Gastroesophageal sphincter (tissue), 4 donors: ENCODE measurements at regions not wholly inside any gene's neighbourhood (a gene's known extent, or its start where the extent isn't known, plus 50 kb on each side); places are given as distances from the start of the nearest gene placed in this dataset.

Experiments
- ATAC-seq: fragments of 150-250 bp; one replicate; pipeline ENCODE4 v1.9.1; 2016; ENCODE audit warnings: mild to moderate bottlenecking, moderate library complexity
- H3K27ac ChIP-seq, 4 donors: fragments of 200-600 bp; sonication (generic) in 3 of 4; 1 replicate in 3 of 4; 2 replicates in 1 of 4; pipeline ENCODE4 v1.5.1; 2016 to 2019
- H3K27me3 ChIP-seq: fragments of 200-600 bp; sonication (generic); one replicate; pipeline ENCODE4 v1.5.1; 2019
- H3K36me3 ChIP-seq, 2 donors: fragments of 200-600 bp; sonication (generic); one replicate each; pipeline ENCODE4 v1.5.1; 2019; ENCODE audit warnings: control low read depth in 1 of 2
- H3K4me1 ChIP-seq, 3 donors: fragments of 200-600 bp; sonication (generic); 1 replicate in 2 of 3; 2 replicates in 1 of 3; pipeline ENCODE4 v1.5.1; 2016 to 2019; ENCODE audit warnings: control low read depth in 2 of 3
- H3K4me3 ChIP-seq, 2 donors: fragments of 200-600 bp; sonication (generic); one replicate each; pipeline ENCODE4 v1.5.1; 2019; ENCODE audit warnings: mild to moderate bottlenecking in 1 of 2, moderate library complexity in 1 of 2
- H3K9me3 ChIP-seq, 3 donors: fragments of 200-600 bp; sonication (generic); one replicate each; pipeline ENCODE4 v1.5.1; 2017 to 2019; ENCODE audit warnings: control low read depth in 2 of 3
- EP300 ChIP-seq: sonication (generic); formaldehyde crosslinking; IDR thresholded peaks from one replicate; pipeline ENCODE4 v1.6.1; 2017; ENCODE audit warnings: antibody characterized with exemption, mild to moderate bottlenecking
- POLR2A ChIP-seq, 2 donors: fragments of 450-650 bp; IDR thresholded peaks; one replicate each; pipeline ENCODE4 v1.6.1; 2017; ENCODE audit warnings: antibody characterized with exemption in 2 of 2, mild to moderate bottlenecking in 2 of 2, moderate library complexity in 1 of 2
- POLR2AphosphoS5 ChIP-seq: sonication (generic); formaldehyde crosslinking; IDR thresholded peaks from one replicate; pipeline ENCODE4 v1.6.1; 2017; ENCODE audit warnings: antibody characterized with exemption
- WGBS, 2 donors: methylation state at CpG; one replicate each; pipeline ENCODE4 v1.1.5; 2018; ENCODE audit warnings: low coverage in 1 of 2; 5-methylcytosine and 5-hydroxymethylcytosine counted together
- TF ChIP-seq, protein P1 (sequence below), 4 experiments: fragments of 200-600 bp in 2 of 4; fragments of 450-650 bp in 2 of 4; sonication (generic) in 1 of 4; IDR thresholded peaks; one replicate each; pipeline ENCODE4 v1.5.1; 2017 to 2019; ENCODE audit warnings: antibody characterized with exemption in 4 of 4, mild to moderate bottlenecking in 2 of 4, moderate library complexity in 2 of 4

DNA sequence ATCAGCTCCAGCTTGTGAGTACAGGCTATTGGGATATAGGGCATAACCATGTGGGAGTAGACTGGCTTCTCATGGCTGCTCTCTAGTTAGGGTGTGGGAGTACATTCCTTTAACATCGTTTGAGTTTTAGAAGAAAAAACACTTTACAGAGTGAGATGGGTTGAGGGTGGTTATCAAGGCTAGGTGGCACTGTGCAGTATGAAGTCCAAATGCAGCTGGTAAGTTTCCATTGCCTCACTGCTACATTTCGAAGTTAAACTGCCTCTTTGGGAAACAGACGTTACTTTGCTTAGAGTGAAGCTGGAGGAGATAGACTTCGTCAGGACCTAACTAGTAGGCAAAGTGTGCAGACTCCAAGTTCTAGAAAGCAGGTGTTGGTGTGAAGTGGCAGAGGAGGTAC lies 192.4 kb downstream of the SQOR start:
- H3K27ac ChIP-seq = no peak overlapping the region
- H3K27me3 ChIP-seq = no peaks in the 10 kb centered on the region
- no peaks in the 10 kb centered on the region for H3K9me3 ChIP-seq
- TF ChIP-seq POLR2AphosphoS5 (no peak), EP300 (no peak), POLR2A (IDR thresholded peaks at IDR 0.05) (no peak)
- TF ChIP-seq, protein P1, sequence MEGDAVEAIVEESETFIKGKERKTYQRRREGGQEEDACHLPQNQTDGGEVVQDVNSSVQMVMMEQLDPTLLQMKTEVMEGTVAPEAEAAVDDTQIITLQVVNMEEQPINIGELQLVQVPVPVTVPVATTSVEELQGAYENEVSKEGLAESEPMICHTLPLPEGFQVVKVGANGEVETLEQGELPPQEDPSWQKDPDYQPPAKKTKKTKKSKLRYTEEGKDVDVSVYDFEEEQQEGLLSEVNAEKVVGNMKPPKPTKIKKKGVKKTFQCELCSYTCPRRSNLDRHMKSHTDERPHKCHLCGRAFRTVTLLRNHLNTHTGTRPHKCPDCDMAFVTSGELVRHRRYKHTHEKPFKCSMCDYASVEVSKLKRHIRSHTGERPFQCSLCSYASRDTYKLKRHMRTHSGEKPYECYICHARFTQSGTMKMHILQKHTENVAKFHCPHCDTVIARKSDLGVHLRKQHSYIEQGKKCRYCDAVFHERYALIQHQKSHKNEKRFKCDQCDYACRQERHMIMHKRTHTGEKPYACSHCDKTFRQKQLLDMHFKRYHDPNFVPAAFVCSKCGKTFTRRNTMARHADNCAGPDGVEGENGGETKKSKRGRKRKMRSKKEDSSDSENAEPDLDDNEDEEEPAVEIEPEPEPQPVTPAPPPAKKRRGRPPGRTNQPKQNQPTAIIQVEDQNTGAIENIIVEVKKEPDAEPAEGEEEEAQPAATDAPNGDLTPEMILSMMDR (IDR thresholded peaks at IDR 0.05) = no peak
- no peak for ATAC-seq
- no peaks in the 10 kb centered on the region for H3K36me3 ChIP-seq
- WGBS, 2 donors = 49 to 71% methylated on average over 4 of the region's 4 CpGs
- H3K4me1 ChIP-seq = no peaks in the 10 kb centered on the region
- no peak overlapping the region for H3K4me3 ChIP-seq

DNA sequence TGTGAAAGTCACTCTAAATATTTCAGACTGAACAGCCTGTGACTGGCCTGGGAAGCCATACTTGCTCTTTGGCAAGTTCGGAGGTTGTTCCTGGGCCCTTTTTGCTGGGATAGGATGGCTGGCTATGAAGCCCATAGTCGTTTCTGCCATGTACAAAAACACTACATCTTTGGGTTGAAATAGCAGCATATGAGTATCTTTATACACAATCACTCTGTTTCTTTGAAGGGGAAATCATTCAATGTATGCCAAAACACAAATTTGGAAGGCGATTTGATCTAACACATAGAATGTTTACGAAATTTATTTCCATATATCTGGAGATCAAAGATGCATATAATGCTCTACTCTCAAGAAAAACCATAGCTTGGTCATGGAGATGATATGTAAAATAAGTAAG lies 192.9 kb downstream of the SQOR start:
- no peak for ATAC-seq
- no peaks in the 10 kb centered on the region for H3K9me3 ChIP-seq
- no peaks in the 10 kb centered on the region for H3K4me1 ChIP-seq
- no peaks in the 10 kb centered on the region for H3K36me3 ChIP-seq
- no peak overlapping the region for H3K27ac ChIP-seq
- 56 to 71% methylated on average over 3 to 4 of the region's 4 CpGs for WGBS, 2 donors
- TF ChIP-seq EP300 = no peak
- TF ChIP-seq POLR2A (IDR thresholded peaks at IDR 0.05) = no peak
- TF ChIP-seq, protein P1 (IDR thresholded peaks at IDR 0.05) = no peak
- TF ChIP-seq POLR2AphosphoS5 = no peak
- H3K27me3 ChIP-seq = no peaks in the 10 kb centered on the region
- no peak overlapping the region for H3K4me3 ChIP-seq

DNA sequence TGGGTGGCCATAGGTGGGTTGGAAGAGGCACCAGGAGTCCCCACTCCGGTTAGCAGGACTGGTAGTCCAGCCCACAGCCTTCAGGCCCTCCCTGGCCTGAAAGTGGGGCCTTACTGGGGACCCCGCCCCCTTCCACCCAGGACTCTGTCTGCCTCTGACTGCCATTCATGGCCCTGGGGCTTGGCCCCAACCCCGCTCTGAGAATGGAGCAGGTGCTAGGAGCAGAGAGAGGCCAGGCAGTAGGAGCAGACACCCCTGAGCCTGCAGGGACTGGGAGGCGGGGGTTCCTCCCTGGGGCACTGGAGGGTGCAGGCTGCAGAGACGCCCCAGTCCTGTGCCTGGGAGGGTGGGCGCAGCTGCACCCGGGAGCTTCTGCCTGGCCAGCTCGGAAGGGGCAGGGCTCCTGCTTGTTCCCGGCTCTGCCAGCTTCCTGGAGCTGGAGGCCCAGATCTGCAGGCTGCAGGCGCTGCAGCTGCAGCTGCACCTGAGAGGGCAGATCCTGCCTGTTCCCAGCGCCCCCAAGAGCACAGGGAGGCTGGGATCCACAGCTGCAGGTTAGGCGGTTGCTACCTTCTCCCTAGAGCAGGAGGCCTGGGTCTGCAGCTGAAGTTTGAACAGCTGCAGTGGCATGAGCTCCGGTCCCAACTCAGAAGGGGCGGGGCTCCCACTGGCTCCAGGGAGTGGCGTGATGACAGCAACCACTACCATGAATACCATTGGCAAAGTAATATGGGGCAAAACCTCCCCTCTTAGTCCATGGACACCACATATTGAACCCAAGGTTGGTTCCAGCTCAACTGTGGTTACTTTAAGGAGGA lies 194.7 kb downstream of the SQOR start:
- Histone ChIP-seq H3K9me3 (no peaks in the 10 kb centered on the region), H3K4me1 (no peaks in the 10 kb centered on the region), H3K36me3 (no peaks in the 10 kb centered on the region), H3K27ac (no peak overlapping the region), H3K27me3 (no peaks in the 10 kb centered on the region), H3K4me3 (no peak overlapping the region)
- TF ChIP-seq EP300 = no peak
- TF ChIP-seq, protein P1 (IDR thresholded peaks at IDR 0.05) = no peak
- no peak for TF ChIP-seq POLR2A (IDR thresholded peaks at IDR 0.05)
- no peak for TF ChIP-seq POLR2AphosphoS5
- no peak for ATAC-seq
- WGBS, 2 donors = 73% methylated on average over 3 of the region's 15 CpGs; no CpG with 5 or more reads in 1 of the 2 donors

DNA sequence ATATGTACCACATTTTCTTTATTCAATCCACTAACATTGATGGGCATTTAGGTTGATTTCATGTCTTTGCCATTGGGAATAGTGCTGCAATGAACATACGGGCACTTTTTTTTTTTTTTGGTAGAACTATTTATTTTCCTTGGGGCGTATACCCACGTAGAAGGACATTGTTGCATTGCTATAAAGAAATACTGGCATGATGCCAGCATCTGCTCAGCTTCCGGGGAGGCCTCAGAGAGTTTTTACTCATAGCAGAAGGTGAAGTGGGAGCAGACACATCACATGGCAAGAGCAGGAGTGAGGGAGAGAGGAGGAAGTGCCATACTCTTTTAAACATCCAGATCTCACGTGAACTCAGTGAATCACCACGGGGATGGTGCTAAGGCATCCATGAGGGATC lies 197.0 kb downstream of the SQOR start:
- ATAC-seq = no peak
- WGBS, 2 donors = 44 to 54% methylated on average over 2 to 3 of the region's 6 CpGs
- no peaks in the 10 kb centered on the region for H3K4me1 ChIP-seq
- TF ChIP-seq, protein P1 (IDR thresholded peaks at IDR 0.05) = no peak
- TF ChIP-seq POLR2A (IDR thresholded peaks at IDR 0.05) (no peak), POLR2AphosphoS5 (no peak), EP300 (no peak)
- H3K36me3 ChIP-seq = no peaks in the 10 kb centered on the region
- H3K27me3 ChIP-seq = no peaks in the 10 kb centered on the region
- H3K9me3 ChIP-seq = no peaks in the 10 kb centered on the region
- no peak overlapping the region for H3K27ac ChIP-seq
- H3K4me3 ChIP-seq = no peak overlapping the region

DNA sequence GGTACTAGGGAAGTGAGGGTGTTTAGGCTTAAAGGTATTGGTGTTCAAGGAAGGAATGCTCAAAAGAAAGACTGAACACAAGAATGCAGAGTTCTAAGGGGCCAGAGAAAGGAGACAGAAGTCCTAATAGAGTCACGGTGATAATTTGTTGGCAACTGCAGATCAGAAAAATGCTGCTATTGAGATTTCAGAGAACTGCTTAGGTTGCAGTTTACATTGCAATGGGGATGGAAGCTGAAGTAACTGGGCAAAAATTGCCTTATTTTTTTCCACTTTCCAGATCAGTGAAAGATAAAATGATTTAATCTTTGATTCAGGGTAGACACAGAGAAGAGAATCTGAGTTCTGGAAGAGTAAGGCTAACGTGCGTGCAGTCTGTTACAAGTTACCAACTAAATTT lies 199.8 kb downstream of the SQOR start:
- no peaks in the 10 kb centered on the region for H3K27me3 ChIP-seq
- no peak overlapping the region for H3K4me3 ChIP-seq
- WGBS, 2 donors = 75 to 87% methylated on average over 2 to 3 of the region's 3 CpGs
- no peaks in the 10 kb centered on the region for H3K36me3 ChIP-seq
- H3K9me3 ChIP-seq = no peaks in the 10 kb centered on the region
- H3K4me1 ChIP-seq = no peaks in the 10 kb centered on the region
- no peak for TF ChIP-seq POLR2AphosphoS5
- no peak for TF ChIP-seq EP300
- no peak for TF ChIP-seq POLR2A (IDR thresholded peaks at IDR 0.05)
- TF ChIP-seq, protein P1 (IDR thresholded peaks at IDR 0.05) = no peak
- H3K27ac ChIP-seq = no peak overlapping the region
- no peak for ATAC-seq
